HEK293 (cell line): ENCODE measurements at regions not wholly inside any gene's neighbourhood (a gene's known extent, or its start where the extent isn't known, plus 50 kb on each side); places are given as distances from the start of the nearest gene placed in this dataset.
"Not testable (repeated sequence)": the region's sequence is repeated elsewhere in the genome, so short reads cannot be mapped to it uniquely, and the experiment has no call there.

Experiments used
- CTCF ChIA-PET: fragments of 350-600 bp; formaldehyde crosslinking; extraction: SDS; loops from one replicate; lab custom pipeline; 2021; ENCODE audit warnings: antibody characterized with exemption; lab: Yijun Ruan, JAX
- POLR2A ChIA-PET: fragments of 300-600 bp; formaldehyde crosslinking; extraction: SDS; loops from one replicate; lab custom pipeline; 2020; ENCODE audit warnings: antibody characterized with exemption, inconsistent platforms; lab: Yijun Ruan, JAX
- H3K27ac ChIP-seq: fragments of 200-500 bp; sonication (Bioruptor generic); 2 replicates; pipeline ENCODE4 v1.5.1; 2014; ENCODE audit warnings: low read depth, low read length, control low read depth, inconsistent platforms; ENCODE audit errors: extremely low read depth
- H3K36me3 ChIP-seq, 2 experiments: fragments of 200-500 bp in 1 of 2; sonication (Bioruptor generic) in 1 of 2; 1 replicate in 1 of 2; 2 replicates in 1 of 2; pipeline ENCODE4 v1.5.1; 2014 to 2017; ENCODE audit warnings: inconsistent platforms in 2 of 2, low read length in 2 of 2; ENCODE audit not compliant: control insufficient read depth in 2 of 2, insufficient read depth in 1 of 2
- H3K4me1 ChIP-seq: fragments of 200-500 bp; sonication (Bioruptor generic); 2 replicates; pipeline ENCODE4 v1.5.1; 2014; ENCODE audit warnings: mild to moderate bottlenecking, low read length, inconsistent platforms; ENCODE audit not compliant: control insufficient read depth, insufficient read depth
- H3K4me3 ChIP-seq: 2 replicates; pipeline ENCODE4 v1.5.1; 2011; ENCODE audit warnings: low read depth, mild to moderate bottlenecking, control low read depth, low read length, moderate library complexity
- H3K9me3 ChIP-seq: fragments of 200-500 bp; sonication (Bioruptor generic); 2 replicates; pipeline ENCODE4 v1.5.1; 2014; ENCODE audit warnings: low read depth, low read length, inconsistent platforms; ENCODE audit not compliant: control insufficient read depth, insufficient read depth
- BCL11A ChIP-seq: fragments of 450-650 bp; formaldehyde crosslinking; IDR thresholded peaks from 2 replicates; pipeline ENCODE4 v1.5.1; 2016; ENCODE audit warnings: low read depth, missing biosample characterization, missing genetic modification characterization
- HOXD13 ChIP-seq: sonication (generic); formaldehyde crosslinking; IDR thresholded peaks from 2 replicates; pipeline ENCODE4 v1.8.0; 2022; ENCODE audit warnings: missing genetic modification reagents, borderline replicate concordance
- KLF10 ChIP-seq: fragments of 450-650 bp; IDR thresholded peaks from 2 replicates; pipeline ENCODE4 v1.5.1; 2018; ENCODE audit warnings: missing biosample characterization, mild to moderate bottlenecking, missing genetic modification characterization
- SP3 ChIP-seq: fragments of 450-650 bp; formaldehyde crosslinking; IDR thresholded peaks from 2 replicates; pipeline ENCODE4 v1.5.1; 2016; ENCODE audit warnings: missing biosample characterization, missing genetic modification characterization
- ZBTB10 ChIP-seq: fragments of 450-650 bp; formaldehyde crosslinking; IDR thresholded peaks from 2 replicates; pipeline ENCODE4 v1.5.1; 2016; ENCODE audit warnings: missing biosample characterization, missing genetic modification characterization
- ZBTB7A ChIP-seq: fragments of 450-650 bp; formaldehyde crosslinking; IDR thresholded peaks from 2 replicates; pipeline ENCODE4 v1.5.1; 2016; ENCODE audit warnings: low read depth, missing biosample characterization, missing genetic modification characterization
- ZNF10 ChIP-seq: fragments of 450-650 bp; formaldehyde crosslinking; IDR thresholded peaks from 2 replicates; pipeline ENCODE4 v1.5.1; 2017; ENCODE audit warnings: missing biosample characterization, missing genetic modification characterization
- ZNF157 ChIP-seq: fragments of 450-650 bp; formaldehyde crosslinking; IDR thresholded peaks from 2 replicates; pipeline ENCODE4 v1.5.1; 2016; ENCODE audit warnings: missing biosample characterization, missing genetic modification characterization
- ZNF18 ChIP-seq: fragments of 450-650 bp; formaldehyde crosslinking; IDR thresholded peaks from 2 replicates; pipeline ENCODE4 v1.5.1; 2016; ENCODE audit warnings: missing biosample characterization, missing genetic modification characterization
- ZNF394 ChIP-seq: fragments of 450-650 bp; formaldehyde crosslinking; IDR thresholded peaks from 2 replicates; pipeline ENCODE4 v1.5.1; 2016; ENCODE audit warnings: missing biosample characterization, missing genetic modification characterization, mild to moderate bottlenecking, moderate library complexity, borderline replicate concordance
- ZNF549 ChIP-seq: fragments of 450-650 bp; IDR thresholded peaks from 2 replicates; pipeline ENCODE4 v1.5.1; 2018; ENCODE audit warnings: missing biosample characterization, missing genetic modification characterization, mild to moderate bottlenecking, inconsistent platforms, moderate library complexity
- ZNF580 ChIP-seq: fragments of 450-650 bp; formaldehyde crosslinking; IDR thresholded peaks from 2 replicates; pipeline ENCODE4 v1.5.1; 2016; ENCODE audit warnings: missing biosample characterization, missing genetic modification characterization
- ZNF600 ChIP-seq: fragments of 450-650 bp; formaldehyde crosslinking; IDR thresholded peaks from 2 replicates; pipeline ENCODE4 v1.5.1; 2016; ENCODE audit warnings: missing biosample characterization, missing genetic modification characterization
- ZNF830 ChIP-seq: fragments of 450-650 bp; IDR thresholded peaks from 2 replicates; pipeline ENCODE4 v1.5.0; 2018; ENCODE audit warnings: missing biosample characterization, missing genetic modification characterization, low read depth, mild to moderate bottlenecking, moderate library complexity
- ZXDB ChIP-seq: fragments of 450-650 bp; formaldehyde crosslinking; IDR thresholded peaks from 2 replicates; pipeline ENCODE4 v1.5.1; 2016; ENCODE audit warnings: missing biosample characterization, missing genetic modification characterization
- TF ChIP-seq, protein P1 (sequence below): fragments of 450-650 bp; formaldehyde crosslinking; IDR thresholded peaks from 2 replicates; pipeline ENCODE4 v1.5.1; 2016; ENCODE audit warnings: missing biosample characterization, missing genetic modification characterization

DNA sequence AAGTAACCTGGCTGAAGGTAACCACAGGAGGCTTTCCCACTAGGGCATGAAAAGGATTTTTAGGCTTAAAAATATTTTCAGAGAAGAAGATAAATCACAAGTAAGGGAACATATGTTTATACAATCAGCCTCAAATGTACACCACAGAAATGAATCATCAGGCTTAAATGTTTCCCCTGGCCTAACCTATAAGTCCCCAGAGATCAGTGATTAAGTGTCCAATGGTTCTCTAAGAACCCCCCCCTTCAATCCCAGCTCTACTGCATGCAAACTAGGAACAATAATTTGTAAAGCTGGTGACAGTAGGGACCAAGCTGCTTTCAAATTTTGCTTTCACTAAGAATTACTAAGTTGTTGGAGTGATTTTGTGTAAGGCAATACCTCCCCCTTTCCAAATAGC is 431.6 kb upstream of the LMCD1 start (continued):
- TF ChIP-seq, protein P1, sequence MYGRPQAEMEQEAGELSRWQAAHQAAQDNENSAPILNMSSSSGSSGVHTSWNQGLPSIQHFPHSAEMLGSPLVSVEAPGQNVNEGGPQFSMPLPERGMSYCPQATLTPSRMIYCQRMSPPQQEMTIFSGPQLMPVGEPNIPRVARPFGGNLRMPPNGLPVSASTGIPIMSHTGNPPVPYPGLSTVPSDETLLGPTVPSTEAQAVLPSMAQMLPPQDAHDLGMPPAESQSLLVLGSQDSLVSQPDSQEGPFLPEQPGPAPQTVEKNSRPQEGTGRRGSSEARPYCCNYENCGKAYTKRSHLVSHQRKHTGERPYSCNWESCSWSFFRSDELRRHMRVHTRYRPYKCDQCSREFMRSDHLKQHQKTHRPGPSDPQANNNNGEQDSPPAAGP (tag by site-specific recombination): no peak
- TF ChIP-seq ZXDB (no peak), ZBTB10 (tag by site-specific recombination) (no peak), ZNF600 (tag by site-specific recombination) (no peak), ZNF18 (no peak), ZNF549 (tag by site-specific recombination) (no peak)

DNA sequence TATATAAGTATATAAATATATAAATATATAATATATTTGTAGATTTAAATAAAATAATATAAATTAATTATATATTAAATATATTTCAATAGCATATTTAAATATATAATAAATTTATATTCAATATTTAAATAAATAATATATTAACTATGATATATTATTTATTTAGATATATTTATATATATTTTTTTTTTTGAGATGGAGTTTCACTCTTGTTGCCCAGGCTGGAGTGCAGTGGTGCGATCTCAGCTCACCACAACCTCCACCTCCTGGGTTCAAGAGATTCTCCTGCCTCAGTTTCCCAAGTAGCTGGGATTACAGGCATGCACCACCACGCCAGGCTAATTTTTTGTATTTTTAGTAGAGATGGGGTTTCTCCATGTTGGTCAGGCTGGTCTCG is 426.9 kb upstream of the LMCD1 start:
- POLR2A ChIA-PET, H3K36me3 ChIP-seq: not testable (repeated sequence)

GRCh38 chr3:8077126-8077525 is 424.5 kb upstream of the LMCD1 start:
- H3K4me1 ChIP-seq: no peaks in the 10 kb centered on the region
- H3K4me3 ChIP-seq: no peak overlapping the region
- CTCF ChIA-PET: interaction anchor here (0.6 kb wide), 1 partner anchor 454 kb away, joined by 4 read pairs; no protein-coding TSS in a partner anchor
- TF ChIP-seq HOXD13 (CRISPR knock-in tag) (no peak), ZNF830 (tag by site-specific recombination) (no peak), ZBTB7A (no peak)
- POLR2A ChIA-PET: no interaction called here
- H3K27ac ChIP-seq: no peak overlapping the region
- H3K36me3 ChIP-seq: no peaks in the 10 kb centered on the region
- no peaks in the 10 kb centered on the region for H3K9me3 ChIP-seq

More for the DNA sequence above, 426.9 kb upstream of the LMCD1 start:
- H3K4me1 ChIP-seq, H3K27ac ChIP-seq, H3K9me3 ChIP-seq, H3K4me3 ChIP-seq: not testable (repeated sequence)
- CTCF ChIA-PET: interaction anchor here (0.6 kb wide), 1 partner anchor 822 kb away, joined by 3 read pairs; no protein-coding TSS in a partner anchor

GRCh38 chr3:8080464-8080863 is 421.2 kb upstream of the LMCD1 start:
- H3K4me3 ChIP-seq: no peak overlapping the region
- no peak overlapping the region for H3K27ac ChIP-seq
- TF ChIP-seq KLF10 (tag by site-specific recombination) (no peak), ZNF580 (tag by site-specific recombination) (no peak), ZNF10 (tag by site-specific recombination) (no peak), ZNF394 (tag by site-specific recombination) (no peak), BCL11A (no peak), SP3 (tag by site-specific recombination) (no peak), ZNF157 (no peak)
- TF ChIP-seq, all 188 proteins: peak for 0
- H3K9me3 ChIP-seq: no peaks in the 10 kb centered on the region
- H3K4me1 ChIP-seq: no peaks in the 10 kb centered on the region
- ChIA-PET CTCF (no interaction called here), POLR2A (no interaction called here)
- no peaks in the 10 kb centered on the region for H3K36me3 ChIP-seq
